Colonic mucosa (tissue), 4 donors: ENCODE measurements at regions not wholly inside any gene's neighbourhood (a gene's known extent, or its start where the extent isn't known, plus 50 kb on each side); places are given as distances from the start of the nearest gene placed in this dataset.

Source experiments
- DNase-seq: peaks from one replicate; pipeline ENCODE4 v3.0.0-alpha.2; 2020
- H3K27ac ChIP-seq: fragments of 200-600 bp; one replicate; pipeline ENCODE4 v1.8.0; 2021
- H3K27me3 ChIP-seq: fragments of 200-600 bp; one replicate; pipeline ENCODE4 v1.8.0; 2021
- H3K36me3 ChIP-seq: fragments of 200-600 bp; one replicate; pipeline ENCODE4 v1.8.0; 2021
- H3K4me1 ChIP-seq: fragments of 200-600 bp; one replicate; pipeline ENCODE4 v1.8.0; 2021; ENCODE audit warnings: mild to moderate bottlenecking
- H3K4me3 ChIP-seq: fragments of 200-600 bp; one replicate; pipeline ENCODE4 v1.8.0; 2021
- H3K9ac ChIP-seq, 2 donors: one replicate each; pipeline ENCODE4 v1.7.0; 2013; ENCODE audit warnings: control low read depth in 2 of 2, low read depth in 2 of 2, low read length in 2 of 2
- H3K9me3 ChIP-seq: fragments of 200-600 bp; one replicate; pipeline ENCODE4 v1.8.0; 2021
- CTCF ChIP-seq: fragments of 200-600 bp; IDR thresholded peaks from one replicate; pipeline ENCODE4 v1.8.0; 2022; ENCODE audit warnings: antibody characterized with exemption, mild to moderate bottlenecking
- intact Hi-C: fragments of 100-400 bp; cut with DNase I; formaldehyde crosslinking; loops from one replicate; pipeline ENCODE4 v1.14.1; 2022
- donor health status: healthy.
- donor health status: DM: no; HTN: no; CAD: no.
- donor health status: DM: no; HTN: no; CAD: no.

GRCh38 chr11:116513278-116513823 is 259.4 kb downstream of the BUD13 start:
- Histone ChIP-seq H3K4me1 (no peaks in the 10 kb centered on the region), H3K9me3 (no peaks in the 10 kb centered on the region), H3K36me3 (no peaks in the 10 kb centered on the region), H3K27me3 (no peaks in the 10 kb centered on the region), H3K4me3 (no peak overlapping the region), H3K9ac (no peak overlapping the region), H3K27ac (no peak overlapping the region)
- DNase-seq = no peak
- intact Hi-C loops = no loop called here
- no peak for TF ChIP-seq CTCF

DNA sequence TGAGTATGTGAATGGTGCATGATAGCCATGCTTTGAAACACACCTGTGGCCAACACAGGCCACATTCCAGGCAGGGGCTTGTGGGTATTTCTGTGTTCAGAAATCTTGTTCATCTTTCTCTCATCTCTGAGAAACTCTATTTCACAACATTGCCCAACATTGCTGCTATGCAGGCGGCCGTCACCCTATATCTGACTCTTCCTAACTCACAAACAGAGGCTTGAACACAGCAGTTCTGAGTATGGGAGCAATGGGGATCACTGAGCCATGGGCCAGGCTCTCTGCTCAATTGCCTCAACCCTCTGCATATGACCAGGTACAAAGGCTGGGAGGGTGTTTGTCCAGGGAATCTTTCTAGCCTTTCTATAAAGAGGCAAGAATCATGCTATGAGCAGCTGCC is 259.9 kb downstream of the BUD13 start:
- no peak for DNase-seq
- Histone ChIP-seq H3K9ac (no peak overlapping the region), H3K4me1 (no peaks in the 10 kb centered on the region), H3K9me3 (no peaks in the 10 kb centered on the region), H3K27ac (no peak overlapping the region), H3K4me3 (no peak overlapping the region), H3K27me3 (no peaks in the 10 kb centered on the region), H3K36me3 (no peaks in the 10 kb centered on the region)
- intact Hi-C loops = no loop called here
- no peak for TF ChIP-seq CTCF

GRCh38 chr11:116511684-116512083 is 261.1 kb downstream of the BUD13 start:
- no peak overlapping the region for H3K27ac ChIP-seq
- H3K27me3 ChIP-seq = no peaks in the 10 kb centered on the region

GRCh38 chr11:116510886-116511650 is 261.7 kb downstream of the BUD13 start:
- Histone ChIP-seq H3K9me3 (no peaks in the 10 kb centered on the region), H3K9ac (no peak overlapping the region), H3K27me3 (no peaks in the 10 kb centered on the region), H3K36me3 (no peaks in the 10 kb centered on the region), H3K27ac (no peak overlapping the region), H3K4me3 (no peak overlapping the region), H3K4me1 (no peaks in the 10 kb centered on the region)
- no peak for DNase-seq
- intact Hi-C loops = no loop called here
- TF ChIP-seq CTCF = no peak

More at GRCh38 chr11:116511684-116512083, 261.1 kb downstream of the BUD13 start:
- Histone ChIP-seq H3K9ac (no peak overlapping the region), H3K4me3 (no peak overlapping the region), H3K36me3 (no peaks in the 10 kb centered on the region), H3K9me3 (no peaks in the 10 kb centered on the region), H3K4me1 (no peaks in the 10 kb centered on the region)
- intact Hi-C loops = no loop called here
- no peak for DNase-seq
- TF ChIP-seq CTCF = no peak

DNA sequence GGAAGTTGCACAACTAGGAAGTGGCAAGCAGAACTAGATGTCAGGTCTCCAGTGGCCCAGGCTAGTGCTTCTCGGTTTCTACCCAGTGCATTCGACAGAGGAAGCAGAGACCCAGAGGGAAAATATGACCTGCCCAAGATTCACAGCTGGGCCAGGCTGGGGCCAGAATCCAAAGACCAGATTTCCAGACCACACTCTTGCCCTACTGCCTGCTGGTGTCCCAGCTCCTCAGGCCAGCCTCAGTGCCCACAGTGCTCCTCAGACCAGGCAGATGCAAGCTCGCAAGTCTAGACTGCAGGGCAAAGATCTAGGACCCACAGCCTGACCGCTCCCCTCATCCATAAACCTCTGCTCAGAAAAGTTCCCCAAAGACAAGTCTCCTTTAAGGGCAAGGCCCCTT is 262.6 kb downstream of the BUD13 start:
- intact Hi-C loops = no loop called here
- H3K27ac ChIP-seq = no peak overlapping the region
- H3K9ac ChIP-seq = no peak overlapping the region
- no peak for DNase-seq
- H3K4me1 ChIP-seq = no peaks in the 10 kb centered on the region
- no peak for TF ChIP-seq CTCF
- no peaks in the 10 kb centered on the region for H3K36me3 ChIP-seq
- H3K27me3 ChIP-seq = no peaks in the 10 kb centered on the region
- no peaks in the 10 kb centered on the region for H3K9me3 ChIP-seq
- no peak overlapping the region for H3K4me3 ChIP-seq
